NCI-H1436 treated with DMSO at 0.1 percent for 48 hours (cell line): ENCODE measurements at regions not wholly inside any gene's neighbourhood (a gene's known extent, or its start where the extent isn't known, plus 50 kb on each side); places are given as distances from the start of the nearest gene placed in this dataset.

ENCODE experiments used
- DNase-seq: peaks from one replicate; lab custom pipeline; 2025; lab: John Stamatoyannopoulos, UW

DNA sequence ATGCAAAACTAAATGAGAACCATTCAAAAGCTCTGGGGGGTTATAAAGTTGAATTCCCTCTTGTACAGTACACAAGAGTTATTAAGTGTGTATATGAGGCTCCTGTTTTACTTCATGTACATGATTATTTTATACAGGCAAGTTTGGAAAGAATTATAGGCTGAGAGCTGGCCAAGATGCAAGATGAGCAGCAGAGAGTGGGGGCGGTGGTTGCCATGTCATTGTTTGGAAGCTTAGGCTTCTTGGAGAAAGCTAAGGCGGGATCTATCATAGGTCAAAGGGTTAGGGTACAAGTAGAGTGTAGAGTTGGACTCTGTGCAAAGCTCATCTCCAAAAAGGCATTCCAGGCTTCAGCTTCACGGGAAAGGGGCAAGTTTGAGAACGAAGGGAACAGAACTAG, 297.1 kb upstream of the TBX3 start:
- no peak for DNase-seq

DNA sequence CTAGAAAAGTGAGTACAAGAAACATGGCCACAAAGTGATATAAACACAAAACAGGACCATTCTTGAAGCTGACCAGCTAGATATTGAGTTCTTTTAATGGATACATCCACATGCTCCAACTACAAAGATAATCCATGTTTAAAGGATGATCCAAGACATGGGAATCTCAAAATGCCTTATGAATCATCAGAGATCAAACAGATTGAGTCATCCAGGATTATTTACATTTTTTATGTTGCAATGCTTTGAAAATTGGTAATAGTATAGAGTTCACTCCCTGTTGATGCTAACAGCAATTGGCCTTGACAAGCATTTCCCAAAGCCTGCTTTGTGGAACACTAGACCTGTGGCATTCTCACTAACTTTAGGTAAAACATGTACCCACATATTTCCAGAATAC, 293.0 kb upstream of the TBX3 start:
- no peak for DNase-seq

DNA sequence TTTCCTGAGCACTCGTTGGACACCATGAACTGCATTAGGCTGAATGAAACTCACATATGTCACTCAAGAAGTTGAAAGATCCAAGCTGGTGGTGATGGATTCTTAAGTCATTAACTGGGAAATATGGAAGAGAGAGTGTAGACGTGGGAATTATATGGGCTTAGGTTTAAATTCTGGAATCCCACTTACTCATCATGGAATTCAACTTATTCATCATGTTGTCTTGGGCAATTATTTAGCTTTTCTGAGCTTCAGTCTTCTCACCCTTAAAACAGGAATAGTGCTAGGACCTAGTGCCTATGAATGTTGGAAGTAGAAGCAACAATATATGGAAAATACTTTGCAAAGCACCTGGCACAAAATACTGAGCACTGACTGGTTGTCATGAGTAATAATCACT, 292.4 kb upstream of the TBX3 start:
- no peak for DNase-seq

DNA sequence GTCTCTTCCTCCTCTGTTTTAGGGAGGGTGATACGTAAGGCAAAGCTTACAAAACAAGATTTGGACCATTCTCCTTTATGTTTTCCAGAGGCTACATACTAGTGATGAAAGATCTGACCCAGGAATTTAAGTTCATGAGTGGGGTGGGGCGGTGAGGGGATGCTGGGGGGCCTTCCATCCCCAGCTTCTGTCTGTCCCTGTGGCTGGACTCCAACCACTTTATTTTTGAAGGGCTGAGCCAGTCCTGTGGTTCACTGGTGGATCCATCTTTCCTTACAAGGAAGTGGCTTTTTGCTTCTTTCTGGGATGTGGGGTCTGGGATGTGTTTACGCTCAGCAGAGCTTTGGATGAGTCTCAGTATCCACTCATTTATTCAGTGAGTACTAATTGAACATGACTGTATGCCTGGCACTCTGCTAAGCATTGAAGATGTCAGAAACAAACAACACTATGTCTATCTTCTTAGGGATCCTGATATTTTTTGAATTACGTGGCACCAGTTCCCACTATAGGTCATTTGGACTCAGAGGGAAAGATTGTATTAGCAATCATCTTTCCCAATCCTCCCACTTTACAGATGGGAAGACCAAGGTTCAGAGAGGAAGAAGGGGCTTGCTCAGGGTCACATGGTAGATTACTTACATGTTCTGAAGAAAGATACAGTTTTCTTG, 291.8 kb upstream of the TBX3 start:
- DNase-seq, result no peak

GRCh38 chr12:114974826-114975639, 291.1 kb upstream of the TBX3 start:
- DNase-seq, result no peak

- DNase-seq, result no peak
Observed at GRCh38 chr12:114974333-114974732, 290.4 kb upstream of the TBX3 start.

DNA sequence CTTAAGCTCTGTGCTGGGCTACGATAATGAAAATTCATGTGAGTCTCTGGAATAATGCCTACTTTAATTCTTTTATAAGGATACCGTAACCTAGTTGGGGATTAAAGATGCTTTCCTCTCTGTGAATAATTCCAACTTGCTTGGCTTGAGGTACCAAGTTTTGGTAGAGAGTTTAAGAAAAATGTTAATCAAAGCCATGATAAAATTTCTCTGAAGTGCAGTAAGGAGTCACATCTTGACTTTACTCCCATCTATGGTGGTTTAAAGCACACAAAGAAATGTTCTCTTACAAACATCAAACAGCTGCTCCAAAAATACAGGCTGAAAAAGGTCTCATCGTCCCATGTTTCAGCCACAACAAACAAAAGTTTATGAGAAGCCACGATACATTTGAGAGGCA, 284.8 kb upstream of the TBX3 start:
- DNase-seq, result no peak

- no peak for DNase-seq
Observed at GRCh38 chr12:114967151-114967550, 283.2 kb upstream of the TBX3 start.

GRCh38 chr12:114964841-114965240, 280.9 kb upstream of the TBX3 start:
- DNase-seq, result no peak

GRCh38 chr12:114963846-114964245, 279.9 kb upstream of the TBX3 start:
- DNase-seq, result no peak

DNA sequence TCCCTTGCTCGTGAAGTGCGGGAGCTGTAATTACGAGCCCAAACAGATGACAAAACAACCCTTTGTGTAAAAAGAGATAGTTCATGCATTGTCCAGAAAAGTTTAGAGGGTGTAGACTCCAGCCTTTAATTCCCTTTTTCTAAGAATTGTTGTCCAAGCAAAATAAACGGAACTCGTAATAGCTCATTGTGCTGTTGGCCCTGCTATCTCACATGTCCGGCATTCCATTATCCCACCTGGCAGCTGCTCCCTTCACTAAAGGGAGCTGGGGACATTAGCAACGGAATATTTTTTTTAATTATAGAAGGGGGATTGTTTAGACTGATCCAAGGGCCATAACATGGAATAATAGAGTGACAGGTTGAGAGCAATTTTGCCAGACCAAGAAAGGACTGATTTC, 277.5 kb upstream of the TBX3 start:
- DNase-seq, result no peak

GRCh38 chr12:114958538-114958937, 274.6 kb upstream of the TBX3 start:
- DNase-seq, result no peak

DNA sequence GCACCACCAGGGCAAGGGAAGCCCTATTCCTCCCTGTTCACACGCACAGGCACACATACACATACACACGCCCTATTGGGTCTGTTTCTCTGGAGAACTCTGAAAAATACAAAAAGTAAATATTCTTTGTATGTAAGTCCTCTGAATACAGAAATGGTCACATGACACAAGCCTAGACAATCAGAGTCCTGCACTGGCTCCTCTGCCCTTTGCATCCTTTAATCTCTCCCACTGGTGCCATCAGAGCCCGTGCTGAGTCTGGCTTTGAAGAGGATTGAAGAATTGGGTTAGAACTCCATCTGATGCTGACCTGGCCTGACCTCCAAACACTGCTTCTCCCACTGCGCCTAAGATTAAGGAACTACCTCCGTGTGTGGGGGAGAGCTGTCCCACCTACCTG, 273.2 kb upstream of the TBX3 start:
- DNase-seq, result no peak

GRCh38 chr12:114955414-114956014, 271.5 kb upstream of the TBX3 start:
- no peak for DNase-seq

- no peak for DNase-seq
Observed at GRCh38 chr12:114954511-114955055, 270.6 kb upstream of the TBX3 start.

DNA sequence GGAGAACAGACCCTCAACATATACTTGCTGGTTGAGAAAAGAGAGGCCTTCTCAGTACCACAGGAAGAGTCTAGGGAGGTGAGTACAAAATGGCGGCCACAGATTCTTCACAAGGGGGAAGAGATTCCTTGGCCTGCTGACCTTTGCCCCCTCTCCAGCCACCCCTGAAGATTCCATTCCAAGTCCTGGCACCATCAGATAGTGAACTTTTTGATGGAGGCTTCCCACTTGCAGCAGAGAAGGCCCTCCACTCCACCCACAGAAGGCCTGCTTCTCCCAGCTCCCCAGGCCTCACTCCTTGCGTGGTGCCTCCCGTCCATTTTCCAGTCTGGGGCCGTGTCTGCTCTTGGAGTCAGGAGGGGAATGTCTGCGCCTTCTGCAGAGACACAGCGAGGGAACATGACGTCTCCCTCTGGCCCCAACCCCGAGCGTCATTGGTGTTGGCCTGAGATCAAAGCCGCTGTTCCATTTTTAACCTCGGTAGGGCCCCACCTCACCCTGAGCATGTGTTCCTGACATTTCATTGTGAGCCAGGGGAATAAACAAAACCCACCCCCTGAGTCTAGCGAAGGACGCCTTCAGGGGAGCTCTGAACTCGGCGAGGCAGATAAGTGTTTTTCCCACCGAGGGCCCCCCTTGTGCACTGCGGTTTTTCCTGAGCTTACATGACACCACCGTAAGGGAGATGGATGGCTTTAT, 268.7 kb upstream of the TBX3 start:
- no peak for DNase-seq

DNA sequence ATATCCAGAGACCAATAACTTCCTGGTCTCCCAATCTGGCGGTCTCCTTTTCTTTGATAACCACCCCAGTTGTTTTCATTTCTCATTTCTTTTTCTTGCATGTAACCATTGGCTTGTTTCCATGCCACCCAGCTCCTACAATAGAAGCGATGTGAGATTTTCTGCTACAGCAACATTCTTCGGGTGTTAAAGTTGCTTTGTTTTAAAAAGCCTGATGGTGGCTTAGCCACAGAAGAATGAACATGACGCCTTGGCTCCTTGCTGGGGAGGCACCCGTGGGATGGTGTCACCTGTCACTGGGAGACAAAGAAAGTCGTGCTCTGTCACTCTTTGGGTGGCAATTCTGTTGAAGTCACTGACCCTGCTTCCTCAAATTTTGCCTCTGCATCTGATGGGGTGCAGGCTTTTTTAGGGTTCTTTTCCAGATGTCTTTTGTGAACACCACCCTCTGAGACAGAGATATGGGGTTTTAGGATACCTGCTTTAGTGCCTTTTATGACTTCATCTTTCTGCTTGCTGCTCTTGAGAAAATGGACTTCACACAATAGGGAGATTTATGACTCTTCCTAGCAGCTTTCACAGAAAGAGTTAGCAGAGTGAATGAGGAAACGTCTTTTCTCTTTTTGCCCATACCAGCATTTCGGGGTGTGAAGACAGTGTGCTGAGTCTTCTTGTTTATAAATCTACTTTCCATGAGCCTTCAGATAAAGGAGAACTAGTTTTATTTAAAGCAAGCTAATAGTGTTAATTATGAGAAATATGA, 265.3 kb upstream of the TBX3 start:
- no peak for DNase-seq

GRCh38 chr12:114945351-114945750, 261.4 kb upstream of the TBX3 start:
- DNase-seq, result no peak

DNA sequence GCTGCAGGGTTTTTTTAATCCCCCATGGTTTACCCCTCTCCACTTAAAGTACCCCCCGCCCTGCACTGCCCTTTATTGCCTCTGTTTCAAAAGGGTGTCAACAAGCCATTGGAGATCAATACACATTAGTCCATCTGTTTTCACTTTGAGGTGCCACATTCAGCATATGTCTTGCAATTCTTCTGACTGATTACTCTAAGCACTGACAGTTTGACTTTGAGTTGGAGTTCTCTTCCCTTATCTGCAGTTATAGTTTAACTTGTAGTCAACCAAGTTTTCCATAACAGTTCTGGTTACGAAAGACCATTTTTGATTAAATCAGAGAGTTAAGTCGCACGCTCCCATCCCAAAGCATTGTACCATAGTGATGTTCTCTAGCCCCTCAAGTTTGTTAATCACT, 260.8 kb upstream of the TBX3 start:
- no peak for DNase-seq

- DNase-seq, result no peak
Observed at GRCh38 chr12:114943601-114944000, 259.6 kb upstream of the TBX3 start.

GRCh38 chr12:114938487-114939210, 254.7 kb upstream of the TBX3 start:
- DNase-seq, result no peak
